ENCODE measurements at regions not wholly inside any gene's neighbourhood (a gene's known extent, or its start where the extent isn't known, plus 50 kb on each side); places are given as distances from the start of the nearest gene placed in this dataset.
"Not testable (repeated sequence)": the region's sequence is repeated elsewhere in the genome, so short reads cannot be mapped to it uniquely, and the experiment has no call there.

GRCh38 chr6:92147246-92147645, 1272.1 kb downstream of the EPHA7 start:
- DNase-seq, result no peak

DNA sequence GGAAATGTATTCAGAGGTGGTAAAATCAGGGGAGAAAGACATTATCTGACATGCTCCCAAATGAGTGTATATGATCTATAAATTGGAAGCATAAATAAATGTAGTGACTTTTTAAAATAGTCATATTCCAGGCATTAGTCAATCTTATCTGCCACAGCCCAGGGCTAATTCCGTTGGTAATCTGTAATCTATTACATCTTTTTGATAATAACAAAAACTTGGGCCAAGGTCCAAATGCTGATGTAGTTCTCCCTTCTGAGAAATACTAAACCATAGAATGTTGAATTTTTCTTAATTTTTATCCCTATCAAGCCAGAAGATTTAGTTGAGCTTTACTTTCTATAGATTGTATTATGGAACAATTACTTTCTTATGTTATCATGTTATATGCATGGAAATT, 1279.8 kb downstream of the EPHA7 start:
- DNase-seq, result no peak

- DNase-seq, result no peak
Measured at GRCh38 chr6:92132957-92133356, 1286.4 kb downstream of the EPHA7 start.

- no peak for DNase-seq
Measured at GRCh38 chr6:92132457-92132856, 1286.9 kb downstream of the EPHA7 start.

GRCh38 chr6:92130944-92131343, 1288.4 kb downstream of the EPHA7 start:
- no peak for DNase-seq

GRCh38 chr6:92126983-92127382, 1292.4 kb downstream of the EPHA7 start:
- DNase-seq, result no peak

DNA sequence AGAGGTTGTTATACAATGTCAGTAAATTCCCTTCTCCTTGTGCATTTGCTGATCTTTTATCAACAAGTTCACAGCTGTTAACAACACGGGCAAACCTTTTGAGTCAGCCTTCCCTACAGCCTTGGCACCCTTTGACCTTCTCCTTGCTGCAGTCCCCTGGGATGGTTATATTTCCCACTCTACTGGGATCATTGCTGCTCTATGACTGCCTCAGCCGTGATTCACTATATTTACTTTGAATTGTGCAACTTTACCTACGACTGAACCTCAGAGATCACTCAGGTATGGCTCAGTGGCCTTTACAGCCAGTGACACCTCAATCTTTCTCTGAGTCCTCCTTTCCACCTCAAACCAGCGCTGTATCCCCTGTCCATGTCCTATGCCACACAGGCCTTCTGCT, 1293.3 kb downstream of the EPHA7 start:
- DNase-seq, result no peak

GRCh38 chr6:92125681-92126080, 1293.7 kb downstream of the EPHA7 start:
- no peak for DNase-seq

GRCh38 chr6:92124200-92124651, 1295.1 kb downstream of the EPHA7 start:
- peak; percentile 54 for DNase-seq

DNA sequence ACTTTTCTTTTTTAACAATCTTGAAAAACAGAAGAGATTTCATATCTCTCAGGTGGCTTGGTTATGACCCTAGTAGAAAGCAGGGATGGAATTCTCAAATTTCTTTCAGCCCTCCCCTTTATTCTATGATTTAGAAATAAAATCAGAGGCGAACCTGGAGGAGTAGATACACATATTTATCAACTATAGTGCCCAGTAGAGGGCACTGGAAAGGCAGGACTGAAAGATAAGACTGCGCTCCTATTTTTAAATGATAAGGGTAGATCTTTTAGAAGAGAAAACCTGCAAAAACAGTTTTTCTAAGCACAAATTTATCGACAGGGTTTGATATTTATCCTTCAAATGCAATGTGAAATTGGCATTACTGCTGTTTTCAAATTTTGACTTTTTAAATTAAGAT, 1296.6 kb downstream of the EPHA7 start:
- DNase-seq, result no peak

- DNase-seq, result no peak
Measured at GRCh38 chr6:92121228-92121627, 1298.1 kb downstream of the EPHA7 start.

GRCh38 chr6:92117800-92118199, 1301.6 kb downstream of the EPHA7 start:
- no peak for DNase-seq

DNA sequence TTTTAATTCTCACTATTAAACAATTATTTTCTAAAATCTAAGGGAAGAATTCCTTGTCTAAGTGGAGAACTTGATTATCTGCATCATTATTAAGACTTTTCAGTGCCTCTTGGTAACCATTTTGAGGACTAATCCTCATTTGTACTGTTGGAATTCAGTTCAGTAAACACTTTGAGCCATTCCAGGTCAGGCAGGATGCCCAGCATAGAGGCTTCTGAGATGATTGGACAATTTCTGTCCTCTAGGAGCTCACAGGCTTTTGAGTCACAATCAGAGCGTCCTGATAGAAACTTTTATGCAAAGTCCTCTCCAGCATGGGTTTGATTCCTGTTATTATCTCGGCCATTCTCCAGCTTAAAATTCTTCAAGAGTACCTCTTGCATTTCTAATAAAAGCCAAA, 1304.6 kb downstream of the EPHA7 start:
- DNase-seq, result no peak

- DNase-seq, result no peak
Measured at GRCh38 chr6:92114091-92114675, 1305.2 kb downstream of the EPHA7 start.

- no peak for DNase-seq
Measured at GRCh38 chr6:92111386-92111785, 1308.0 kb downstream of the EPHA7 start.

- DNase-seq, result no peak
Measured at GRCh38 chr6:92110403-92110802, 1309.0 kb downstream of the EPHA7 start.

DNA sequence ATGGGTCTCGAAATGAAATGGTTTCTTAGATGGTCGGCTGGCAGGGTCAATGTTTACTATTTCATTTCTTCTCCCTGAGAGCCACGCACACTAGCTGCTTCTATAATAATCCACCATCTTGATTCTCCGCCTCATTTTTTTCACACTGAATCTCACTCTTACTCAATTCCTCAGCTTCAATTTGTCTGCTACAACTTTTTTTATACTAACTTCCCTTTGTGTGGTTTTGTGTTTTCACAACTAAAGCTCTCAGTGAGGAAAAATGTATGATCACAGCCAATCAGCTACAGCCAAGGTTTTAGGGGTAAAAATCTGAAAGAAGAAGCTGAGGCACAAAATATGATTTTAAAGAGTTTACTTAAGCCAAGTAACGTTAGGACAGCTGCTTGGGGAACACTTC, 1309.4 kb downstream of the EPHA7 start:
- DNase-seq, result no peak

GRCh38 chr6:92109256-92109655, 1310.1 kb downstream of the EPHA7 start:
- no peak for DNase-seq

- DNase-seq, result peak; percentile 38
Measured at GRCh38 chr6:92086750-92087149, 1332.6 kb downstream of the EPHA7 start.

DNA sequence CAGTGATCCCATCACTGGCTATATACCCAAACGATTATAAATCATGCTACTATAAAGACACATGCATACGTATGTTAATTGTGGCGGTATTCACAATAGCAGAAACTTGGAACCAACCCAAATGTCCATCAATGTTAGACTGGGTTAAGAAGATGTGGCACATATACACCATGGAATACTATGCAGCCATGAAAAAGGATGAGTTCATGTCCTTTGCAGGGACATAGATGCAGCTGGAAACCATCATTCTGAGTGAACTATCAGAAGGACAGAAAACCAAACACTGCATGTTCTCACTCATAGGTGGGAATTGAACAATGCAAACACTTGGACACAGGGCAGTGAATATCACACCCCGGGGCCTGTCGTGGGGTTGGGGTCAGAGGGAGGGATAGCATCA, 1335.4 kb downstream of the EPHA7 start:
- DNase-seq, result not testable (repeated sequence)

GRCh38 chr6:92072387-92072786, 1347.0 kb downstream of the EPHA7 start:
- DNase-seq, result no peak

- DNase-seq, result no peak
Measured at GRCh38 chr6:92069781-92070180, 1349.6 kb downstream of the EPHA7 start.

DNA sequence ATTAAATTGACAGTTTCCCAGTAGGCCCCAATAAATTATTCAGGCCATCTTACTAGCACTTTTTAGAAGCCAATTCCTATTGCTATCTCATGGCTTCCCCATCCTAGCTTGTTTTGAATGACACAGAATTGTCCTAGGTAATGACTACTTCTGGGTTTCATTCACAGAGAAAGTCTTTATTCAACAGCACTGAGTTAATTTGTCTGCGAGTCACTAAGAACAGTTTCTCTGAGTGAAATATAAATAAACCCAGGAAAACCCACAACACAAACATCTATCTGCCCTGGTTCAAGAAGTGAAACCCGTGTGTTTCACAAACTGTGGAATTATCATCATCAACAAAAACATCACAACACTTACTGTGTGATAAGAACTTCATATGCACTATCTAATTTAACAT, 1366.8 kb downstream of the EPHA7 start:
- DNase-seq, result no peak

DNA sequence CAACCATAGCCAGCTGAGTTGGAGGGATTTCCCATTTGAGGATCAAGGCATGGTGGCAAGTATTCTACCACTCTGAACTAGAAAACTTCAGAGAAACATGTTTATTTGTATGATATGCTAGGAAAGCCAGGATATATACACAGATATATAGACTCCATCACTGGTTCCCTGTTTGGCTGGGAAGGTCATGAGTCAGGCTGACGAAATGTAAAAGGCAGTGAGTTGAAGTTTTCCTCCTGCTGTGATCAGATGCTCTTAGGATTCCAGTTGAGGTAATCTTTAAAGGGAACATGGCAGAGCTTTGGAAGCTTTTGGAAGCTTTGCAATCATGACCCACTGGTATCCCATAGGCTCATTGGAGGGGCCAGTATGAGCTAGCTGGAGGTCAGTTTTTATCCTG, 1369.1 kb downstream of the EPHA7 start:
- no peak for DNase-seq

DNA sequence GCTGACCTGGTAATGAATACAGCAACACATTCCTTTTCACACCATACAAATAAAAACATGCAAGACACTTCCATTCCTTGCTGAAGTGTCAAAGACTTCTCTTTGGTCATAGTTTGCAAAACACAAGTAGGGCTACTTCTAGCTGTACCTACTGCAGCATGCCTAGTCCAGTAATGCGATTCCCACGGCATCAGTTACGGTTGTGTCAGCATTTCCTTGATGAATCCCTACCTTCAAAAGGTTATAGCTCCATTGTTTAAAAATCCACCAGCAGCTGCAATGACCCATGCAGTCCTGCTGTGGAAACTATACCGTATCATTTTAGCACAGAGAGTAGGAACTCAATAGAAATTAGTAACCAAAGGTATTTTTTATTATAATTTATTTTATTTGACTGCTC, 1371.5 kb downstream of the EPHA7 start:
- DNase-seq, result peak; percentile 49

All from renal pelvis (tissue), 1 donor.